H1 (cell line): ENCODE measurements at regions not wholly inside any gene's neighbourhood (a gene's known extent, or its start where the extent isn't known, plus 50 kb on each side); places are given as distances from the start of the nearest gene placed in this dataset.

Source experiments
- CTCF ChIA-PET: fragments of 300-600 bp; sonication (Branson Sonifier 250); formaldehyde crosslinking; loops from one replicate; lab custom pipeline; 2021; ENCODE audit not compliant: partially characterized antibody; lab: Charles Lee
- POLR2A ChIA-PET: fragments of 300-600 bp; sonication (Branson Sonifier 250); formaldehyde crosslinking; loops from one replicate; lab custom pipeline; 2021; ENCODE audit warnings: inconsistent platforms; ENCODE audit not compliant: partially characterized antibody; lab: Charles Lee
- DNase-seq, 2 experiments: peaks; one replicate each; pipeline versions ENCODE4 v3.0.0 to v3.0.0-alpha.2; 2010 to 2022; ENCODE audit warnings: low spot score in 2 of 2, low read depth in 1 of 2, mixed read lengths in 1 of 2
- FAIRE-seq: peaks from 2 replicates; lab custom pipeline; 2011; peaks lifted over from hg19 to GRCh38; lab: Jason Lieb, UNC
- H2AFZ ChIP-seq: 2 replicates; pipeline ENCODE4 v1.8.1; 2012; ENCODE audit warnings: low read length, inconsistent platforms
- H2AK5ac ChIP-seq: 2 replicates; pipeline ENCODE4 v1.6.1; 2013; ENCODE audit warnings: low read depth, low read length
- H2BK120ac ChIP-seq: replicated peaks from 2 replicates; pipeline ENCODE3; 2013; ENCODE audit warnings: low read depth, low read length, inconsistent platforms
- H2BK12ac ChIP-seq: 2 replicates; pipeline ENCODE4 v1.6.1; 2013; ENCODE audit warnings: low read depth, low read length
- H2BK15ac ChIP-seq: 2 replicates; pipeline ENCODE4 v1.6.1; 2013; ENCODE audit warnings: low read length
- H2BK20ac ChIP-seq: 2 replicates; pipeline ENCODE4 v1.6.1; 2013; ENCODE audit warnings: low read length
- H2BK5ac ChIP-seq: 2 replicates; pipeline ENCODE4 v1.6.1; 2013; ENCODE audit warnings: low read depth, low read length
- H3K14ac ChIP-seq: 2 replicates; pipeline ENCODE4 v1.6.1; 2013; ENCODE audit warnings: inconsistent platforms; ENCODE audit not compliant: insufficient read length
- H3K18ac ChIP-seq: 2 replicates; pipeline ENCODE4 v1.6.1; 2013; ENCODE audit warnings: low read length; ENCODE audit errors: extremely low read depth
- H3K23ac ChIP-seq: 2 replicates; pipeline ENCODE4 v1.6.1; 2013; ENCODE audit warnings: inconsistent platforms; ENCODE audit not compliant: insufficient read length
- H3K23me2 ChIP-seq: 2 replicates; pipeline ENCODE4 v1.6.1; 2013; ENCODE audit warnings: low read depth, low read length
- H3K27ac ChIP-seq: 2 replicates; pipeline ENCODE4 v1.6.1; 2011; ENCODE audit warnings: low read depth, low read length, inconsistent platforms
- H3K27me3 ChIP-seq, 4 experiments: replicated peaks in 1 of 4; 1 replicate in 1 of 4; 2 replicates in 3 of 4; pipeline versions ENCODE4 v1.6.1 to v1.8.1; 2011 to 2013; ENCODE audit warnings: low read length in 3 of 4, mild to moderate bottlenecking in 3 of 4, inconsistent platforms in 2 of 4, mixed read lengths in 2 of 4, moderate library complexity in 1 of 4; ENCODE audit not compliant: control insufficient read depth in 3 of 4, insufficient read depth in 3 of 4; ENCODE audit errors: extremely low read depth in 1 of 4
- H3K36me3 ChIP-seq, 4 experiments: 2 replicates each; pipeline versions ENCODE4 v1.6.1 to v1.8.1; 2011 to 2013; ENCODE audit warnings: mild to moderate bottlenecking in 4 of 4, low read length in 3 of 4, moderate library complexity in 2 of 4, control low read depth in 1 of 4, inconsistent platforms in 1 of 4; ENCODE audit not compliant: insufficient read depth in 4 of 4, control insufficient read depth in 2 of 4
- H3K4ac ChIP-seq: replicated peaks from 2 replicates; pipeline ENCODE3; 2013; ENCODE audit warnings: low read length, low read depth, mixed read lengths, inconsistent platforms; ENCODE audit not compliant: insufficient read length
- H3K4me1 ChIP-seq, 4 experiments: replicated peaks in 1 of 4; 1 replicate in 1 of 4; 2 replicates in 3 of 4; pipeline versions ENCODE4 v1.6.1 to v1.8.1; 2011 to 2013; ENCODE audit warnings: low read length in 3 of 4, inconsistent platforms in 2 of 4, mixed read lengths in 1 of 4; ENCODE audit not compliant: insufficient read depth in 4 of 4, control insufficient read depth in 3 of 4
- H3K4me2 ChIP-seq, 2 experiments: 2 replicates each; pipeline versions ENCODE4 v1.6.1 to v1.8.1; 2011 to 2013; ENCODE audit warnings: low read depth in 2 of 2, low read length in 2 of 2, control low read depth in 1 of 2, inconsistent platforms in 1 of 2, mild to moderate bottlenecking in 1 of 2; ENCODE audit not compliant: insufficient read depth in 1 of 2
- H3K4me3 ChIP-seq, 4 experiments: fragments of 200-600, 300-600 bp in 1 of 4; sonication (generic), shearing (Covaris generic), sonication (Bioruptor Twin) in 1 of 4; 2 replicates each; pipeline versions ENCODE4 v1.5.1 to v1.8.1; 2011 to 2016; ENCODE audit warnings: low read length in 4 of 4, low read depth in 3 of 4, control low read depth in 2 of 4, inconsistent platforms in 2 of 4, mild to moderate bottlenecking in 2 of 4, mixed read lengths in 1 of 4, moderate library complexity in 1 of 4; ENCODE audit not compliant: insufficient read depth in 2 of 4; ENCODE audit errors: extremely low read depth in 1 of 4
- H3K56ac ChIP-seq: replicated peaks from 2 replicates; pipeline ENCODE3; 2013; ENCODE audit warnings: low read depth, mild to moderate bottlenecking, mixed read lengths, low read length, inconsistent platforms; ENCODE audit not compliant: insufficient read length
- H3K79me1 ChIP-seq: 2 replicates; pipeline ENCODE4 v1.6.1; 2013; ENCODE audit warnings: low read depth, low read length, control low read depth
- H3K79me2 ChIP-seq, 2 experiments: 2 replicates each; pipeline versions ENCODE4 v1.6.1 to v1.8.1; 2012 to 2013; ENCODE audit warnings: low read length in 2 of 2, mild to moderate bottlenecking in 2 of 2, inconsistent platforms in 1 of 2; ENCODE audit not compliant: insufficient read depth in 2 of 2, control insufficient read depth in 1 of 2
- H3K9ac ChIP-seq, 4 experiments: replicated peaks in 1 of 4; 1 replicate in 1 of 4; 2 replicates in 3 of 4; pipeline versions ENCODE4 v1.6.1 to v1.8.1; 2011 to 2013; ENCODE audit warnings: low read depth in 3 of 4, low read length in 3 of 4, control low read depth in 2 of 4, mild to moderate bottlenecking in 2 of 4, moderate library complexity in 2 of 4, inconsistent platforms in 1 of 4; ENCODE audit errors: extremely low read depth in 1 of 4
- H3K9me3 ChIP-seq, 2 experiments: 2 replicates each; pipeline versions ENCODE4 v1.6.1 to v1.8.1; 2012 to 2013; ENCODE audit warnings: mild to moderate bottlenecking in 2 of 2, moderate library complexity in 2 of 2, control low read depth in 1 of 2, inconsistent platforms in 1 of 2, low read depth in 1 of 2, low read length in 1 of 2, mixed read lengths in 1 of 2; ENCODE audit not compliant: insufficient read depth in 2 of 2
- H4K20me1 ChIP-seq, 2 experiments: replicated peaks in 1 of 2; 2 replicates each; pipeline versions ENCODE3 to v1.8.1; 2011 to 2013; ENCODE audit warnings: inconsistent platforms in 2 of 2, low read length in 2 of 2, mild to moderate bottlenecking in 1 of 2; ENCODE audit not compliant: insufficient read depth in 2 of 2, control insufficient read depth in 1 of 2
- H4K5ac ChIP-seq: 2 replicates; pipeline ENCODE4 v1.6.1; 2013; ENCODE audit warnings: low read length, low read depth, mixed read lengths, inconsistent platforms; ENCODE audit not compliant: insufficient read length
- H4K8ac ChIP-seq: 2 replicates; pipeline ENCODE4 v1.8.0; 2013; ENCODE audit warnings: mild to moderate bottlenecking, moderate library complexity, low read length, inconsistent platforms; ENCODE audit not compliant: insufficient read depth; ENCODE audit errors: extremely low read depth
- H4K91ac ChIP-seq: replicated peaks from 2 replicates; pipeline ENCODE3; 2013; ENCODE audit warnings: low read length, mixed read lengths, inconsistent platforms; ENCODE audit not compliant: insufficient read length
- KDM5A ChIP-seq: fragments of 200-600 bp; IDR thresholded peaks from 2 replicates; pipeline ENCODE4 v1.7.1; 2012; ENCODE audit warnings: mild to moderate bottlenecking, low read length, inconsistent platforms, mixed read lengths
- WGBS, 2 experiments: shearing (Covaris generic) in 1 of 2; methylation state at CpG; one replicate each; pipeline versions ENCODE4 v1.1.6 to v1.1.7; 2013 to 2015; ENCODE audit warnings: low lambda C conversion rate in 2 of 2, mixed read lengths in 2 of 2, inconsistent platforms in 1 of 2, low coverage in 1 of 2, missing lambda C conversion rate in 1 of 2; ENCODE audit not compliant: insufficient replicate concordance in 2 of 2, insufficient coverage in 1 of 2, insufficient read length in 1 of 2; ENCODE audit errors: extremely low coverage in 1 of 2, missing lambda C conversion rate in 1 of 2; 5-methylcytosine and 5-hydroxymethylcytosine counted together

DNA sequence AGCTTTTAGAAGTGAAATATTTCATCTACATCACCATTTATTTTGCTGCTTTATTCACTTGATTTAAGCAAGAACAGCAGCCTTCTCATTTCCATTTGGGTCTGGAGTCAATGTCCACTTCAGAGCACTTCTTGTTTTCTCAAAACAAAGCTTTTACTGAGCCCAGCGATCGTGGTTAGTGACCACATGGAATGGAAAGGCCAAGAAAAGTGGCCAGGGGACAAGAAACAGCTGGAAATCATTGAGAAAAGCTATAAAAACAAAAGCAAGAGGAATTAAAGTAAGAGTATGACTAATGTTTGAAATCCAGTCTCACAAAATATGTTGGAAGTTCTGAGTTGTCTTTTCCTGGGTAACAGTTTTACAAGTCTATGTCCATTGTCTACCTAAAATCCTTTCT is 328.4 kb upstream of the INTU start:
- no peak for FAIRE-seq
- Histone ChIP-seq H3K79me1 (no peaks in the 10 kb centered on the region), H3K4ac (no peak overlapping the region), H3K56ac (no peak overlapping the region), H2AFZ (no peak overlapping the region), H3K36me3 (no peaks in the 10 kb centered on the region), H2BK120ac (no peak overlapping the region), H4K5ac (no peak overlapping the region), H3K27ac (no peak overlapping the region), H4K8ac (no peak overlapping the region), H3K14ac (no peak overlapping the region), H3K27me3 (no peaks in the 10 kb centered on the region), H3K23ac (no peak overlapping the region), H2BK12ac (no peak overlapping the region), H2AK5ac (no peak overlapping the region), H3K18ac (no peak overlapping the region), H2BK20ac (no peak overlapping the region), H4K20me1 (no peaks in the 10 kb centered on the region), H2BK5ac (no peak overlapping the region), H3K9ac (no peak overlapping the region), H4K91ac (no peak overlapping the region)
- no peak for DNase-seq
- 98% methylated on average over 2 of the region's 2 CpGs; no CpG with 5 or more reads in 1 of the 2 experiments for WGBS, 2 experiments
- POLR2A ChIA-PET, result no interaction called here
- no peak for TF ChIP-seq KDM5A
- TF ChIP-seq, all 59 proteins: peak for 0
- Histone ChIP-seq H3K4me3 (no peak overlapping the region), H3K23me2 (no peaks in the 10 kb centered on the region), H3K9me3 (no peaks in the 10 kb centered on the region), H3K4me2 (no peak overlapping the region), H2BK15ac (no peak overlapping the region), H3K79me2 (no peaks in the 10 kb centered on the region), H3K4me1 (peaks cover 0 to 2% (median 0%) of the 10 kb centered on the region in 4 experiments; a peak in 1 of 7 replicates)
- CTCF ChIA-PET, result no interaction called here
